ENCODE measurements at regions not wholly inside any gene's neighbourhood (a gene's known extent, or its start where the extent isn't known, plus 50 kb on each side); places are given as distances from the start of the nearest gene placed in this dataset.

DNA sequence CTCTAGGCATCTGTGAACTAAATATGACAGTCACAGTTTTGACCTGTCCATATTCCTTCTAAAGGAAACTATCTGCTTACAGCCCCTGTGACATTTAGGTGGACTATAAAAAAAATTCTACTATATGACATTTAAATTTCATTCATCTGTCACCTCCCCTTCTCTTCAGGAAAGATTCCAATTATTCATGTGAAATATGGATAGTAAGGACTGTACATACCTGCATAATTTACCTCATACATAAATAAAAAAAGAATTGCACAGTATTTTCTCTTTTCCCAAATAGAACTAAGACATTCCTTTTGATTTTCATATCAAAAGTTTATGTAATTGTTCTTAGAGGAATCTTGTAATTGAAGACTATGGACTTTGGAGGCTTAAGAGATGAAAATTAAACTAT lies 192.3 kb upstream of the GRIN3A start:
- TF ChIP-seq, protein P1, sequence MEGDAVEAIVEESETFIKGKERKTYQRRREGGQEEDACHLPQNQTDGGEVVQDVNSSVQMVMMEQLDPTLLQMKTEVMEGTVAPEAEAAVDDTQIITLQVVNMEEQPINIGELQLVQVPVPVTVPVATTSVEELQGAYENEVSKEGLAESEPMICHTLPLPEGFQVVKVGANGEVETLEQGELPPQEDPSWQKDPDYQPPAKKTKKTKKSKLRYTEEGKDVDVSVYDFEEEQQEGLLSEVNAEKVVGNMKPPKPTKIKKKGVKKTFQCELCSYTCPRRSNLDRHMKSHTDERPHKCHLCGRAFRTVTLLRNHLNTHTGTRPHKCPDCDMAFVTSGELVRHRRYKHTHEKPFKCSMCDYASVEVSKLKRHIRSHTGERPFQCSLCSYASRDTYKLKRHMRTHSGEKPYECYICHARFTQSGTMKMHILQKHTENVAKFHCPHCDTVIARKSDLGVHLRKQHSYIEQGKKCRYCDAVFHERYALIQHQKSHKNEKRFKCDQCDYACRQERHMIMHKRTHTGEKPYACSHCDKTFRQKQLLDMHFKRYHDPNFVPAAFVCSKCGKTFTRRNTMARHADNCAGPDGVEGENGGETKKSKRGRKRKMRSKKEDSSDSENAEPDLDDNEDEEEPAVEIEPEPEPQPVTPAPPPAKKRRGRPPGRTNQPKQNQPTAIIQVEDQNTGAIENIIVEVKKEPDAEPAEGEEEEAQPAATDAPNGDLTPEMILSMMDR (IDR thresholded peaks at IDR 0.05; ENCODE audit: low read length) = no peak
- no peak for TF ChIP-seq EZH2 (optimal IDR thresholded peaks at IDR 0.05; ENCODE audit: low read depth, low read length)
- no peak for TF ChIP-seq EZH2phosphoT487 (IDR thresholded peaks at IDR 0.05; ENCODE audit: low read length)
